Endothelial cell of umbilical vein (primary cell): ENCODE measurements at regions not wholly inside any gene's neighbourhood (a gene's known extent, or its start where the extent isn't known, plus 50 kb on each side); places are given as distances from the start of the nearest gene placed in this dataset.

Experiments used
- BruUV-seq: library from RNA; stranded (reverse); fragments of 400-500 nt; replicated peaks from 2 replicates; lab custom pipeline; 2021; lab: Mats Ljungman, UMichigan
- CTCF ChIA-PET: fragments of 300-600, 350-600 bp; sonication (Branson Sonifier 250); formaldehyde crosslinking; loops from one replicate; lab custom pipeline; 2021; ENCODE audit warnings: antibody characterized with exemption, inconsistent platforms; lab: Charles Lee
- POLR2A ChIA-PET: fragments of 300-600, 350-600 bp; sonication (Branson Sonifier 250); formaldehyde crosslinking; loops from one replicate; lab custom pipeline; 2021; ENCODE audit warnings: antibody characterized with exemption, inconsistent platforms; lab: Charles Lee
- DNase-seq: peaks from one replicate; pipeline ENCODE4 v3.0.0-alpha.2; 2011; ENCODE audit warnings: low read depth, low spot score
- FAIRE-seq: peaks from 2 replicates; lab custom pipeline; 2011; peaks lifted over from hg19 to GRCh38; lab: Jason Lieb, UNC
- H2AFZ ChIP-seq: 2 replicates; pipeline ENCODE4 v1.6.0; 2012; ENCODE audit warnings: low read depth, low read length, control low read depth, inconsistent platforms
- H3K27ac ChIP-seq: 2 replicates; pipeline ENCODE4 v1.5.1; 2011; ENCODE audit warnings: low read depth, mild to moderate bottlenecking, control low read depth, low read length, moderate library complexity; ENCODE audit not compliant: insufficient read depth
- H3K27me3 ChIP-seq, 2 experiments: 2 replicates each; pipeline versions ENCODE4 v1.6.0 to v1.6.1; 2011; ENCODE audit warnings: low read length in 2 of 2, mixed read lengths in 1 of 2; ENCODE audit not compliant: control insufficient read depth in 2 of 2, insufficient read depth in 2 of 2
- H3K36me3 ChIP-seq, 2 experiments: 2 replicates in 1 of 2; 3 replicates in 1 of 2; pipeline ENCODE4 v1.5.1; 2011; ENCODE audit warnings: low read length in 2 of 2, mild to moderate bottlenecking in 1 of 2, moderate library complexity in 1 of 2; ENCODE audit not compliant: control insufficient read depth in 2 of 2, insufficient read depth in 2 of 2; ENCODE audit errors: extremely low read depth in 1 of 2
- H3K4me1 ChIP-seq: 3 replicates; pipeline ENCODE4 v1.5.1; 2011; ENCODE audit warnings: mild to moderate bottlenecking, low read length; ENCODE audit not compliant: control insufficient read depth, insufficient read depth; ENCODE audit errors: extremely low read depth
- H3K4me2 ChIP-seq: 2 replicates; pipeline ENCODE4 v1.6.1; 2011; ENCODE audit warnings: low read length, control low read depth, mixed read lengths; ENCODE audit not compliant: insufficient read depth
- H3K4me3 ChIP-seq, 3 experiments: fragments of 200-600 bp in 1 of 3; sonication (generic), shearing (Covaris generic) in 1 of 3; replicated peaks in 1 of 3; 2 replicates each; pipeline ENCODE4 v1.5.1; 2011 to 2016; ENCODE audit warnings: control low read depth in 3 of 3, low read length in 3 of 3, mild to moderate bottlenecking in 2 of 3, inconsistent platforms in 1 of 3, low read depth in 1 of 3, moderate library complexity in 1 of 3; ENCODE audit not compliant: insufficient read depth in 1 of 3
- H3K79me2 ChIP-seq: 2 replicates; pipeline ENCODE4 v1.6.0; 2012; ENCODE audit warnings: low read length, inconsistent platforms; ENCODE audit not compliant: control insufficient read depth, insufficient read depth
- H3K9ac ChIP-seq: replicated peaks from 2 replicates; pipeline ENCODE3; 2011; ENCODE audit warnings: low read length, control low read depth; ENCODE audit not compliant: insufficient read depth; ENCODE audit errors: extremely low read depth
- H3K9me1 ChIP-seq: replicated peaks from 3 replicates; pipeline ENCODE4 v1.6.0; 2011; ENCODE audit warnings: mild to moderate bottlenecking, low read length; ENCODE audit not compliant: control insufficient read depth, insufficient read depth; ENCODE audit errors: extremely low read depth
- H3K9me3 ChIP-seq: replicated peaks from 2 replicates; pipeline ENCODE4 v1.5.1; 2012; ENCODE audit warnings: low read length, inconsistent platforms; ENCODE audit not compliant: control insufficient read depth, insufficient read depth
- H4K20me1 ChIP-seq: replicated peaks from 2 replicates; pipeline ENCODE3; 2011; ENCODE audit warnings: mild to moderate bottlenecking, low read length; ENCODE audit not compliant: control insufficient read depth, insufficient read depth; ENCODE audit errors: extremely low read depth
- CTCF ChIP-seq, 2 donors: IDR thresholded peaks; 1 replicate in 1 of 2; 2 replicates in 1 of 2; pipeline ENCODE4 v1.5.1; 2011; ENCODE audit warnings: low read length in 2 of 2, mild to moderate bottlenecking in 2 of 2, moderate library complexity in 2 of 2, control low read depth in 1 of 2, inconsistent platforms in 1 of 2, low read depth in 1 of 2; ENCODE audit not compliant: insufficient read depth in 1 of 2; ENCODE audit errors: extremely low read depth in 1 of 2
- EZH2 ChIP-seq: IDR thresholded peaks from 2 replicates; pipeline ENCODE4 v1.6.1; 2012; ENCODE audit warnings: borderline replicate concordance, low read depth, mild to moderate bottlenecking, moderate library complexity, low read length, inconsistent platforms; ENCODE audit not compliant: severe bottlenecking
- FOS ChIP-seq: IDR thresholded peaks from 2 replicates; pipeline ENCODE4 v1.6.1; 2011; ENCODE audit warnings: mild to moderate bottlenecking, low read length, moderate library complexity, borderline replicate concordance; ENCODE audit not compliant: insufficient read depth
- GATA2 ChIP-seq: IDR thresholded peaks from 2 replicates; pipeline ENCODE4 v1.7.0; 2011; ENCODE audit warnings: low read depth, mild to moderate bottlenecking, moderate library complexity, mixed read lengths, low read length; ENCODE audit not compliant: insufficient read length, insufficient read depth
- JUN ChIP-seq: IDR thresholded peaks from 2 replicates; pipeline ENCODE4 v1.6.1; 2011; ENCODE audit warnings: borderline replicate concordance, low read depth; ENCODE audit not compliant: insufficient read length, insufficient read depth
- MAX ChIP-seq: IDR thresholded peaks from 2 replicates; pipeline ENCODE4 v1.6.1; 2011; ENCODE audit not compliant: insufficient read depth, insufficient read length
- MYC ChIP-seq: IDR thresholded peaks from one replicate; pipeline ENCODE4 v1.6.1; 2011; ENCODE audit warnings: mild to moderate bottlenecking, low read depth, low read length
- POLR2A ChIP-seq: IDR thresholded peaks from 2 replicates; pipeline ENCODE4 v1.6.1; 2012; ENCODE audit warnings: low read depth, mild to moderate bottlenecking, control low read depth, low read length
- POLR2AphosphoS5 ChIP-seq: IDR thresholded peaks from 2 replicates; pipeline ENCODE4 v1.6.1; 2012; ENCODE audit warnings: low read depth, mild to moderate bottlenecking, control low read depth, low read length, moderate library complexity; ENCODE audit not compliant: insufficient read depth
- dilution Hi-C: fragments of 300-500 bp; cut with MboI; formaldehyde crosslinking; loops from one replicate; pipeline ENCODE4 v1.15.0; 2019; ENCODE audit warnings: low sequenced_read_pairs; ENCODE audit not compliant: extremely low pct_ligation_motif_present
- intact Hi-C: fragments of 100-400 bp; cut with micrococcal nuclease; formaldehyde crosslinking; loops from one replicate; pipeline ENCODE4 v1.10.0; 2022

GRCh38 chr2:221758076-221758475, 186.0 kb upstream of the EPHA4 start:
- intact Hi-C loops, result no loop called here
- Histone ChIP-seq H3K79me2 (no peaks in the 10 kb centered on the region), H3K9me1 (no peaks in the 10 kb centered on the region), H4K20me1 (no peaks in the 10 kb centered on the region), H2AFZ (no peak overlapping the region), H3K4me1 (no peaks in the 10 kb centered on the region), H3K9ac (no peak overlapping the region), H3K36me3 (no peaks in the 10 kb centered on the region), H3K27me3 (no peaks in the 10 kb centered on the region), H3K4me2 (no peak overlapping the region), H3K27ac (no peak overlapping the region), H3K4me3 (no peak overlapping the region), H3K9me3 (no peaks in the 10 kb centered on the region)
- ChIA-PET CTCF (no interaction called here), POLR2A (no interaction called here)
- no peak for FAIRE-seq
- DNase-seq, result no peak
- dilution Hi-C loops, result no loop called here
- BruUV-seq, result no TSS peak
- TF ChIP-seq MYC (no peak), POLR2A (no peak), POLR2AphosphoS5 (no peak), EZH2 (no peak), MAX (no peak), JUN (no peak), GATA2 (no peak), FOS (no peak), CTCF (IDR thresholded peaks at IDR 0.05; ENCODE audit: extremely low read depth in 1 of 2, insufficient read depth in 1 of 2, low read depth in 1 of 2, low read length in 2 of 2) (no peak)
